Mucosa of rectum (tissue), 2 donors: ENCODE measurements at regions not wholly inside any gene's neighbourhood (a gene's known extent, or its start where the extent isn't known, plus 50 kb on each side); places are given as distances from the start of the nearest gene placed in this dataset.

Experiments used
- H3K27ac ChIP-seq, 2 donors: one replicate each; pipeline ENCODE4 v1.7.0; 2013; ENCODE audit warnings: inconsistent platforms in 2 of 2, low read depth in 2 of 2, low read length in 2 of 2
- H3K27me3 ChIP-seq, 2 donors: one replicate each; pipeline ENCODE4 v1.7.0; 2013; ENCODE audit warnings: low read length in 2 of 2; ENCODE audit not compliant: control insufficient read depth in 2 of 2, insufficient read depth in 2 of 2
- H3K36me3 ChIP-seq, 2 donors: one replicate each; pipeline ENCODE4 v1.7.0; 2013; ENCODE audit warnings: low read length in 2 of 2; ENCODE audit not compliant: control insufficient read depth in 2 of 2, insufficient read depth in 2 of 2
- H3K4me1 ChIP-seq, 2 donors: one replicate each; pipeline ENCODE4 v1.7.0; 2013; ENCODE audit warnings: low read length in 2 of 2, mild to moderate bottlenecking in 1 of 2; ENCODE audit not compliant: control insufficient read depth in 2 of 2, insufficient read depth in 2 of 2
- H3K4me3 ChIP-seq, 2 donors: one replicate each; pipeline ENCODE4 v1.7.0; 2013; ENCODE audit warnings: low read length in 2 of 2
- H3K9ac ChIP-seq, 2 donors: one replicate each; pipeline ENCODE4 v1.7.0; 2013; ENCODE audit warnings: low read length in 2 of 2, low read depth in 1 of 2, mild to moderate bottlenecking in 1 of 2
- H3K9me3 ChIP-seq, 2 donors: one replicate each; pipeline ENCODE4 v1.7.0; 2013; ENCODE audit warnings: low read length in 2 of 2; ENCODE audit not compliant: control insufficient read depth in 2 of 2
- donor health status: healthy.
- donor health status: Normal muscosa, but diverticular disease.

DNA sequence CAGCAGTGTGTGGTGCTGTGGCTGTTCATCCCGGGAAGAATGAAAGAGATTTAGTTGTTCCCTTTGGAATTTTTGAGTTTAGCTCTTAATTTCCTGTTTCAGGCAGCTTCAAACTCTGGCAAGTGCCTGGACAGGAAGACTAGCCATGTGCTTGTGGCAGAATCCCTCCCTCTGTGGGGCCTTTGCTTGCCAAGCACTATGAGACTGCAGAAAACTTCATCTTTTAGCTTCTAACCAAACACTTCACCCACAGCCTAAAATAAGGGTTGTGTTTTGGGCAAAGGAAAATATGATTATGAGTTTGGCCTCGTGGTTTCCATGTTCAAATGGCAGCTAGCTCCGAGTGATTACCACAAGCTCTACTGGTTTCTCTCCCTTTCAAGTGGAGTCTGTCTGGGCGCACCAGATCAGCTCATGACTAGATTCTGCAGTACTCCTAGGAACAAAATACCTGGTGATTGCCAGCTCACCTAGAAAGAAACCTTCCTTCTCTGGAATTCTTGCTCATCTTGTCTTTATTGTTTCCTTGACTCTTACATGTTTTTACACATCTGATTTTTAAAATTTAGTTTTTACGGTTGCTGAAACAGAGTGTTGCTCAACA is 707.5 kb downstream of the SLITRK6 start:
- no peaks in the 10 kb centered on the region for H3K4me1 ChIP-seq
- H3K27ac ChIP-seq = no peak overlapping the region
- H3K4me3 ChIP-seq = no peak overlapping the region
- H3K9ac ChIP-seq = no peak overlapping the region
- H3K36me3 ChIP-seq = no peaks in the 10 kb centered on the region
- H3K9me3 ChIP-seq = no peaks in the 10 kb centered on the region
- no peaks in the 10 kb centered on the region for H3K27me3 ChIP-seq

GRCh38 chr13:85089186-85089585 is 710.0 kb downstream of the SLITRK6 start:
- Histone ChIP-seq H3K27me3 (no peaks in the 10 kb centered on the region), H3K9ac (no peak overlapping the region), H3K27ac (no peak overlapping the region), H3K4me1 (no peaks in the 10 kb centered on the region), H3K4me3 (no peak overlapping the region), H3K36me3 (no peaks in the 10 kb centered on the region), H3K9me3 (no peaks in the 10 kb centered on the region)

GRCh38 chr13:85080691-85081090 is 718.5 kb downstream of the SLITRK6 start:
- no peak overlapping the region for H3K4me3 ChIP-seq
- no peaks in the 10 kb centered on the region for H3K9me3 ChIP-seq
- H3K4me1 ChIP-seq = no peaks in the 10 kb centered on the region
- no peak overlapping the region for H3K27ac ChIP-seq
- no peaks in the 10 kb centered on the region for H3K27me3 ChIP-seq
- no peaks in the 10 kb centered on the region for H3K36me3 ChIP-seq
- H3K9ac ChIP-seq = no peak overlapping the region

DNA sequence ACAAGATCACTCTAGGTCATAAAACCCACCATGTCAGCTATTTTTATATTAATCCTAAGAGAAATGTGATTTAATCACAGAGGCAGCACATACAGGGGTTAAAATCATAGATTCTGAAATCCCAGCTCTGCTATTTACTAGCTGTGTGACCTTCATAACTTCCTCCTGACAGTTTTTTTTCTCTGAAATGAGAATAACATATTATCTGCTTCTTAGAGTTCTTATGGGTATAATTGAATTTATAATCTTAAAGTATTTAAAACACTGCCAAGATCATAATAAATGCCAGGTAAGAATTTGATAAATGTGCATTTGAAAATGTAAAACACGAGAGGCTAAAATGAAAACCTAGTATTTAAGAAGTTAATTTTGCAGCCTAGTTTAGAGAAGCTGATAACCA is 722.9 kb downstream of the SLITRK6 start:
- Histone ChIP-seq H3K27me3 (no peaks in the 10 kb centered on the region), H3K4me1 (no peaks in the 10 kb centered on the region), H3K27ac (no peak overlapping the region), H3K9ac (no peak overlapping the region), H3K36me3 (no peaks in the 10 kb centered on the region), H3K4me3 (no peak overlapping the region), H3K9me3 (no peaks in the 10 kb centered on the region)

GRCh38 chr13:85074543-85075313 is 724.5 kb downstream of the SLITRK6 start:
- no peaks in the 10 kb centered on the region for H3K36me3 ChIP-seq
- H3K9ac ChIP-seq = no peak overlapping the region
- H3K4me1 ChIP-seq = no peaks in the 10 kb centered on the region
- no peak overlapping the region for H3K27ac ChIP-seq
- no peaks in the 10 kb centered on the region for H3K9me3 ChIP-seq
- H3K4me3 ChIP-seq = no peak overlapping the region
- no peaks in the 10 kb centered on the region for H3K27me3 ChIP-seq

GRCh38 chr13:85068231-85068630 is 731.0 kb downstream of the SLITRK6 start:
- Histone ChIP-seq H3K4me3 (no peak overlapping the region), H3K27me3 (no peaks in the 10 kb centered on the region), H3K36me3 (no peaks in the 10 kb centered on the region), H3K4me1 (no peaks in the 10 kb centered on the region), H3K9ac (no peak overlapping the region), H3K9me3 (no peaks in the 10 kb centered on the region), H3K27ac (no peak overlapping the region)

DNA sequence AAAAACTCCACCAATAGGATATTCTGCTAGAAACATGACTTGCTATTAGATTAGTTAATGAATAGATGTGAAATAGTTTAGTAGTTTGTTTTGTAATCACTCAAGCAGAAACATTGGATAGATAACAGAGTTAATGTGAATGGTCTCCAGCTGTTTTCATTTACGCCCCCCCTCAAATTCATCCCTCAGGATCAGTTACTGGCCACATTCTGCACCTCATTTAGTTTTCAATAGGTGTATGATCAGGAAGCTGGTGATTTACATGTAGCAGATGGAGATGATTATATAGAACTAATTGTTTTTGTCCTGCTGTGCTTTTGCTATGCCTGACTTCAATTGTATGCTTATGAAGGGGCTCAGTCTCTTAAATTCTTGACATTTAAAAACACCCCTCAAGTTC is 759.0 kb downstream of the SLITRK6 start:
- H3K4me3 ChIP-seq = no peak overlapping the region
- no peak overlapping the region for H3K9ac ChIP-seq
- no peaks in the 10 kb centered on the region for H3K27me3 ChIP-seq
- H3K27ac ChIP-seq = no peak overlapping the region
- H3K36me3 ChIP-seq = no peaks in the 10 kb centered on the region
- H3K4me1 ChIP-seq = no peaks in the 10 kb centered on the region
- no peaks in the 10 kb centered on the region for H3K9me3 ChIP-seq

- no peak overlapping the region for H3K4me3 ChIP-seq
- no peaks in the 10 kb centered on the region for H3K4me1 ChIP-seq
- H3K27me3 ChIP-seq = no peaks in the 10 kb centered on the region
- no peak overlapping the region for H3K9ac ChIP-seq
- no peaks in the 10 kb centered on the region for H3K9me3 ChIP-seq
- H3K36me3 ChIP-seq = no peaks in the 10 kb centered on the region
- no peak overlapping the region for H3K27ac ChIP-seq
Measured at GRCh38 chr13:85031771-85032170, 767.4 kb downstream of the SLITRK6 start.

DNA sequence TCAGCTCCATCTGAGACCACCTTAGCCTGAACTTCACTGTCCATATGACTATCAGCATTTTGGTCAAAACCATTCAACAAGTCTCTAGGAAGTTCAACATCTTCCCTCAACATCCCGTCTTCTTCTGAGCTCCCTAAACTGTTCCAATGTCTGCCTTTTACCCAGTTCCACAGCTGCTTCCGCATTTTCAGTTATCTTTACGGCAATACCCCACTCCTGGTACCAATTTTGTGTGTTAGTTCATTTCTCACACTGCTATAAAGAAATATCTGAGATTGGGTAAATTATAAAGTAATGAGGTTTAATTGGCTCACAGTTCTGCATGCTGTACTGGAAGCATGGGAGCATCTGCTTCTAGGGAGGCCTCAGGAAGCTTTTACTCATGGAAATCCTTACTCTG is 771.2 kb downstream of the SLITRK6 start:
- H3K36me3 ChIP-seq = no peaks in the 10 kb centered on the region
- H3K4me3 ChIP-seq = no peak overlapping the region
- no peaks in the 10 kb centered on the region for H3K4me1 ChIP-seq
- H3K9me3 ChIP-seq = peaks cover 0 to 7% of the 10 kb centered on the region in 2 donors
- no peak overlapping the region for H3K9ac ChIP-seq
- H3K27ac ChIP-seq = no peak overlapping the region
- H3K27me3 ChIP-seq = no peaks in the 10 kb centered on the region

- H3K9me3 ChIP-seq = peaks cover 0 to 2% of the 10 kb centered on the region in 2 donors
- H3K27ac ChIP-seq = no peak overlapping the region
- H3K36me3 ChIP-seq = no peaks in the 10 kb centered on the region
- no peak overlapping the region for H3K4me3 ChIP-seq
- no peaks in the 10 kb centered on the region for H3K27me3 ChIP-seq
- no peak overlapping the region for H3K9ac ChIP-seq
- no peaks in the 10 kb centered on the region for H3K4me1 ChIP-seq
Measured at GRCh38 chr13:85019121-85019520, 780.1 kb downstream of the SLITRK6 start.
